C4-2B (cell line): ENCODE measurements at regions not wholly inside any gene's neighbourhood (a gene's known extent, or its start where the extent isn't known, plus 50 kb on each side); places are given as distances from the start of the nearest gene placed in this dataset.

Experiments
- H3K27ac ChIP-seq: fragments of 450-650 bp; 2 replicates; pipeline ENCODE4 v1.5.1; 2017
- ZFX ChIP-seq: fragments of 450-650 bp; IDR thresholded peaks from 2 replicates; pipeline ENCODE4 v1.6.1; 2017
- TF ChIP-seq, protein P1 (sequence below): fragments of 450-650 bp; conservative IDR thresholded peaks from 2 replicates; pipeline ENCODE4 v1.5.1; 2017; ENCODE audit warnings: mild to moderate bottlenecking

DNA sequence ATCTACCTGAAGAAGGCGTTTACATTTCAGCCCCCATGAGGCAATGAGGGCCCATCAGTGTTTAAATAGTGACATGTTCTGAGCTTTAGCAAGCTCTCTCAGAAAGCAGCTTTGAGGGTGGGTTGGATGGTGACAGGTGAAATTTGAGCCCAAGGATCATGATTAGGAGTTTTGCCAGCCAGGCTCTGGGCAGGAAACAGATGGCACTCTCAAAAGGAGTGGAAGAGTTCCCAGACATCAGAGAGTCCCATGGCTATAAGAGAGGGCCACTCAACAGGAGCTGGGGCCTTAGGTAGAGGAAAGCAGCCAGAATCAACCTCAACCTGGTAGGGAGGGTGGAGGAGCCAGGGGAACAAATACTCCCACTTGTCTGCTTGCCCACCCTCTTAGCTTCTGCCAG, 499.8 kb downstream of the MID1IP1 start:
- TF ChIP-seq ZFX, result no peak
- TF ChIP-seq, protein P1, sequence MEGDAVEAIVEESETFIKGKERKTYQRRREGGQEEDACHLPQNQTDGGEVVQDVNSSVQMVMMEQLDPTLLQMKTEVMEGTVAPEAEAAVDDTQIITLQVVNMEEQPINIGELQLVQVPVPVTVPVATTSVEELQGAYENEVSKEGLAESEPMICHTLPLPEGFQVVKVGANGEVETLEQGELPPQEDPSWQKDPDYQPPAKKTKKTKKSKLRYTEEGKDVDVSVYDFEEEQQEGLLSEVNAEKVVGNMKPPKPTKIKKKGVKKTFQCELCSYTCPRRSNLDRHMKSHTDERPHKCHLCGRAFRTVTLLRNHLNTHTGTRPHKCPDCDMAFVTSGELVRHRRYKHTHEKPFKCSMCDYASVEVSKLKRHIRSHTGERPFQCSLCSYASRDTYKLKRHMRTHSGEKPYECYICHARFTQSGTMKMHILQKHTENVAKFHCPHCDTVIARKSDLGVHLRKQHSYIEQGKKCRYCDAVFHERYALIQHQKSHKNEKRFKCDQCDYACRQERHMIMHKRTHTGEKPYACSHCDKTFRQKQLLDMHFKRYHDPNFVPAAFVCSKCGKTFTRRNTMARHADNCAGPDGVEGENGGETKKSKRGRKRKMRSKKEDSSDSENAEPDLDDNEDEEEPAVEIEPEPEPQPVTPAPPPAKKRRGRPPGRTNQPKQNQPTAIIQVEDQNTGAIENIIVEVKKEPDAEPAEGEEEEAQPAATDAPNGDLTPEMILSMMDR, result no peak
- H3K27ac ChIP-seq, result no peak overlapping the region

- TF ChIP-seq ZFX, result no peak
- TF ChIP-seq, protein P1, result no peak
- H3K27ac ChIP-seq, result no peak overlapping the region
Observed at GRCh38 chrX:39302838-39303237, 501.6 kb downstream of the MID1IP1 start.

DNA sequence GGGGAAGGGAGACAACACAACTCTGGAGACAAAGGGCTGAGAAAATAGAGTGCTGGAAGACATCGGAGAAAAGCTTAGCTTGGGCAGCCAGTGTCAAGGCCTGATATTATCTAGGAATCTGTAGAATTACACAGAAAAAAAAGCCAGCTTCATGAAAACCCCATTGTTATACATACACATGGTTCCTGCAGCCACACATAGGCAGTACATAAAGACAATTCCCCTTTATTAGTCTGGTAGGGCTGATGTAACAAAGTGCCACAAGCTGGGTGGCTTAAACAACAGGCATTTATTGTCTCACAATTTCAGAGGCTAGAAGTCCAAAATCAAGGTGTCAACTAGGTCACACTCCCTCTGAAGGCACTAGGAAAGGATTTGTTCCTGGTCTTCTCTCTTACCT, 503.5 kb downstream of the MID1IP1 start:
- H3K27ac ChIP-seq, result no peak overlapping the region
- TF ChIP-seq, protein P1, result no peak
- no peak for TF ChIP-seq ZFX

DNA sequence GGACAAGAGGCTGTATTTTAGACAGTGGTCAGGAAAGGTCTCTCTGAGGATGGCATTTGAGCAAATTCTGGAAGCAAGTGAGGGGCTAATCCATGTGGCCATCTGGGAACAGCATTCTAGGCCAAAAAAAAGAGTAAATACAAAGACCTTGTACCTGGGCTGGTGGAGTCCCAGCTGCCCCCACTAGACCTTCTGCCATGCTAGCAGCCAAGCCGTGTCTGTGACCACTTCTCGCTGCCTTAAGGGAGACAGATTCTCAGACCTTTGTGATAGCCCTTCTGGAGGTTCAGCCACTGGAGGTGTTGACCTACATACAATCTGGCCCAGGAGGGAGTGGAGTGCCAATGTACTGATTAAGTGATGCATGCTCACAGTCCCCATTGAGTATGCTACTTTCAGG, 506.2 kb downstream of the MID1IP1 start:
- TF ChIP-seq, protein P1, result no peak
- no peak for TF ChIP-seq ZFX

GRCh38 chrX:39308126-39308525, 506.9 kb downstream of the MID1IP1 start:
- TF ChIP-seq ZFX, result no peak
- TF ChIP-seq, protein P1, result no peak
- no peak overlapping the region; the same call in 1 of the 2 replicates for H3K27ac ChIP-seq

More for the DNA sequence above, 506.2 kb downstream of the MID1IP1 start:
- no peak overlapping the region for H3K27ac ChIP-seq

DNA sequence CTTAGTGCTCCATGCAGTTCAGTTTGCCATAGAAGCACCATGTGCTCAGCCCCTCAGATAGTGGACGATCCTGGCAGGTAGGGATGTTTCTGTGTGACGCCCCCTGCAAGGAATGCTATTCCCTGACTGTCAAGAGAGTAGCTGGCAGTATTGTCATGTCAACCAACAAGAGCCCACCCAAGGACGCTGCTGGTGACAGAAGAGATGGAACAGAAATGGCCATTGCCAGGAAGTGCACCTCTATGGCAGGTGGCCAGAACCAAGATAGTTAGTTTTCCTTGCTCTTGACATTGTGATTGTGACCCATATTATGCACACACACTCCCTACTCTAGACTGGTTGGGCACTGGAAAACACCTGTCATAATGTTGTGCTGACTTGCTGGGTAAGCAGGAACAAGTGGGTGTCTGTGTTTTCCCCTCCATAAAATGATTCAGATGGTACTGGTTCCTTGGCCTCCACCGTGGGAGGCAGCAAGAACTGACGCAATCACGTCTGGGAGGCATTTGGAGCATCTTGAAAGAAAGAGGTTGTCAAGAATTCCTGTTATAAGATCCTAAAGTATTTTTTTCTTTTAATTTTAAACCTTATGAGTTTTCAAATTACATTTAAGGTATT, 507.9 kb downstream of the MID1IP1 start:
- H3K27ac ChIP-seq, result peak overlapping the region; percentile 42; the same call in 1 of the 2 replicates
- TF ChIP-seq ZFX, result no peak
- TF ChIP-seq, protein P1, result no peak

GRCh38 chrX:39309721-39310152, 508.5 kb downstream of the MID1IP1 start:
- H3K27ac ChIP-seq, result peak overlapping the region; percentile 42; the same call in 1 of the 2 replicates

More at GRCh38 chrX:39309721-39310152, 508.5 kb downstream of the MID1IP1 start:
- TF ChIP-seq ZFX, result no peak
- TF ChIP-seq, protein P1, result no peak
